Stimulated activated CD8-positive, alpha-beta memory T cell treated with anti-CD3 and anti-CD28 coated beads, Interleukin-4, amount 100 ng/mL, for 1 hour (primary cell): ENCODE measurements at regions not wholly inside any gene's neighbourhood (a gene's known extent, or its start where the extent isn't known, plus 50 kb on each side); places are given as distances from the start of the nearest gene placed in this dataset.

ENCODE experiments used
- DNase-seq, 2 donors: peaks; one replicate each; pipeline ENCODE4 v3.0.0-alpha.2; 2020; ENCODE audit warnings: low read depth in 2 of 2, low spot score in 1 of 2

DNA sequence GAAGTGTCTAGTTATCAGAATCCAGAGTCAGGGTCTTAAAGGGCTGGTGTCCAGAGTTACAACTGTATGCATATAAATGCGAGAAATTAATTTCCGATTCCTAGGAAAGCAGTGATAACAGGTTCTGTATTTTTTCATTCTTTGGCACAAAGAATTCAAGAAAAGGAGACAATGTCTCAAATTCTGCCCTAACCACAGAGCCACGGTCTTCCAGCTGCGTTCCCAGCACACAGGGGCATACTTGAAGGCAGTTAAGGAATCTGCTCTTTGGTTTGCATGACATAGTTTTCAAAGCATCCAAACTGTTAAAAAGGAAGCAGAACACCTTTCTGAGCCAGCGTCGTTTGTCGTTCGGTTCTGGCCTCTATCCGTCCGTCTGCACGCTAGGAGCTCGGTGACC lies 416.9 kb upstream of the MKI67 start:
- DNase-seq, result no peak

DNA sequence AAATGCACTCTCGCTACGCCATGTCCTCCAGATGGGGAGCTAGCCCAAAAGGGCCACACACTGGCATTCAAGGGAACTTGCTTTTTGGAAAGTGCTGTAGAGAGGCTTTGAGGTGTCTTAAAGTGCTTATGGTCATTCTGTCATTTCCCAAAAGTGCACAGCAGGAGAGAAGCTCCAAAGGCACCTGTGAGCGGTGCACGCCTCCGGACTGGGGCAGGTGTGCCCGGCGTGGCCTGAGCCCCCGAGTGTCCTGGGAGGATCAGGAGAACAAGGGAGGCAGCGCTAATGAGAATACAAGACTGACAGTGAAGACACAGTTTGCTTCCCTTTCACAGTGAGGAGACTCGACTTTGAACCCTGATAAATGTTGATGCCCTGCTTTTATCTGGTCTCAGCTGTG lies 419.0 kb upstream of the MKI67 start:
- DNase-seq, result no peak

DNA sequence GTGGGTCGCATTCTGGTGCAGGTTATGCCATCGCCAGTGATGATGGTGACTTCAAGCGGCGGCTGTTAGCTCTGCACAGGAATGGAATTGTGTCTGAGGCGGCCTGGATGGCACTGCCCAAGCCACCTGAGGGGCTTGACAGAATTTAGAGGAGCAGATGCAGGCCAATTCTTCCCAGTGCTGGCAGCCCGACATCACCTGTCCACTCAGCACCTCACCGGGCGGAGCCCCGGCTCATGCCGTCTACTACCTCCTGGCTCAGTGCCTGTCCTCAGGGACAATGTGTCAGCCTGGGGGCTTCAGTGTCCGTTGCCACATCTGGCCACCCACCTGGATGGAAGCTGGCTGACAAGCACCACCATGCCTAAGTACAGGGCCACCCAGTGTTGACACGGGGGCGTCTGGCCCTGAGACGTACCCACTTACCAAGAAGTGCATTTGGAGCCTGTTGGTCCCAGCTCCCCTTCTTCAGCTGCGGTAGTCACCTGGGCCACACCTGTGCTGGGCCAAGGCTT lies 420.5 kb upstream of the MKI67 start:
- no peak for DNase-seq

DNA sequence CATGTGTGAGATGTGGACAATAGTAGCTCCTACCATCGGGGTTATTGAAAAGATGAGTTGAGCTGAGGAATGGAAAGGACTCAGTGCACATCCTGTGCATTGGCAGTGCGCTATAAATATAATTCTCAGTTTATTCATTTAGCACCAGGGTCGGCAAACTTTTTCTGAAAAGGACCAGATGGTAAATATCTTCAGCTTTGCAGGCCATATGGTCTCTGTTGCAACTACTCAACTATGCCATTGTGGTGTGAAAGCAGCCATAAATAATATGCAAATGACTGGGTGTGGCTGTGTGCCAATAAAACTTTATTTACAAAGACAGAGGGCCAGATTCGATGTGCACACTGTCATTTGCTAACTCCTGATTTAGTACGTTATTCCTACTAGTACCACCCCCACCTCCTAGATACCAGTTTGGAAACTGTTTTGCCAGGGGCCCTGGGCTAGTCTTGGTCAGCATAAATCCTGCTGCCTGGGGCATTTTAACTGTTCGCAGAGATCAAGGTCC lies 422.9 kb upstream of the MKI67 start:
- DNase-seq, result no peak

DNA sequence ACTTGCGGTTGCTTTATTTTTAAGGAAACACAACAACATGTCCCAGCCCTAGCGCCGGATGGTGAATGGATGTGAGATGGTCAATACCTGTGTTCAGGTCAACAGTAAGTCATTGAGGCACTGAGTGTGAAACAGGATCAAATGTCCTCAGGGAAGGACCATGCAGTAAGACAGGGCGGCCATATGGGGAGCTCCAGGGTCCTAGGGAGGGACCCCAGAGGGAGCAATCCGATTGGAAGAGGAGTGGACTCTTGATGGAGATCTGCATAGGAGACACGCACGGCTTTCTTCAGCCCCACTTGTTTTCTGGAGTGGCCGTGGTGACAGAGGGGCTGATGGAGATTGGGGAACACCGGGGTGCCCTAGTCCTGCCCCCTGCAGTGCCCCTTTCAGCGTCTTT lies 423.8 kb upstream of the MKI67 start:
- DNase-seq, result no peak

DNA sequence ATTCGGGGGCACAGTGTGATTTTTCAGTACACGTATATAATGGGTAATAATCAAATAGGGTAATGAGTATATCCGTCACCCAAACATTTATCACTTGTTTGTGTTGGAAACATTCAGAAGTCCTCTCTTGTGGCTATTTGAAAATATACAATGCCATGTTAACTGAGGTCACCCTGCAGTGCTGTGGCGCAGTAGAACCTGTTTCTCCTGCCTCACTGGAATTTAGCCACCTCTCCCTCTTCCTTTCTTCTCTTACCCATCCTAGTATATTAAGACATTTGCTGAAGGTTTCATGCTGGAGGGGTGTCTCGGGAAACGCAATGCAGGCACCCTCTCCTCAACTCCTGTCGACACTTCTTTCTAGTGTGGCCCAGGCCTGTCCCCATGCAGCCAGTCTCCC lies 425.3 kb upstream of the MKI67 start:
- DNase-seq, result no peak

DNA sequence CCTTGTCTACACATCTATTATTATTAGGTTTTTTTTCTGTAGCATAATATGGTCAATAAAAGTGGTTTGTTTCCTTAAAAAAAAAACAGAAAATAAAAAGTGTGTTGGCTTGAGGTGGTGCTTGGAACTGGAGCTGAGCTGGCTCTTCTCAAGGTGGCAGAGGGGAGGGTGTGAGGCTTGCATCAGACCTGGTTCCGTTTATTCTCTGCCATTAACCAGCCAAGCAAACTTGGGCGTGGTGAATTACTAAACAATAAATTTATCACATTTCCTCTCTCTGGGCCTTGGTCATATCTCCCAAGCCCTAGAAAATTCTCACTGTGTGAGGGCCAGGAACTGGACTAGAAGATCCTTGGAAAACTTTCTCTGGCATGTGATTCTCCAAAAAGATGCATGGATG lies 427.5 kb upstream of the MKI67 start:
- DNase-seq, result no peak

DNA sequence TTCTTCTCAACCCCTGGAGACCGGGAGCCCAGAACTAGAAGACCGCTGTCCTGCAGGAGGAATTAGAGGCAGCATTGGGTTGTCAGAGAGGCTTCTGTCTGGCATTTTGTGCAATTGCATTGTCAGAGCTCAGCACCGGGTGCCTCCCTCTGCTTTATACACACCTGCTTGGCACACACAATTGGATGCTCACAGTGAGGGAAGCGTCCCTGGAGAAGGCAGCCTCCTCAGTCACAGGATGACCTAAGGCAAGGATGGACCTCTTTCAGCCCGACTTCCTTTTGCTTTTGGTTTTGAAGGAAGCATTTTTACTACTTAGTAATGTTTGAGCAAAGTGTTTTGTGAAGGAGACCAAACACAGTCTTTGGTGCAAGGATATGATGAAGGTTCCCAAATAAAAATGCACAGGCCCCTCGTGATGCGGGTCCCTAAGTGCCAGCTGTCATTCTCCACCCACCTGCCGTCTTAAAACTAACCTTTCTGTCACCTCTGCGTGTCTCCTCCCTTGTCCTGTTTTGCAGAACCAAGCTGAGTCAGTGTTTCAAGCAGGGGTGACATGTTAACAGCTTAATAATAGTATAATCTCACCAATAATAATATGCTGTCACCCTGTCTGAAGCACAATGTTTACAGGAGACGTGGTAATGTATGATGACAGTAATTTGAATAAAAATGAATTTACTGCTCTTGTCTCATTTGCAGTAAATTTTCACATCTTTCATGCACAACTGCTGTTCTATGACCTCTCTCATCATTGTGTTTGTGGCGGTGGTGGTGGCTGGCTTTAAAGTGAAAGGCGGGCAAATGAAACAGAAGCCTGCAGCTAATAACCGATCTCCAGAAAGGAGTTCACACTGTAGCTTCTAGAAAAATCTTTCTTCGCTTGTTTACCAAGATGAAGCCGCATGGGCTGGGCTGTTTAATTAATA lies 430.2 kb upstream of the MKI67 start:
- no peak for DNase-seq

DNA sequence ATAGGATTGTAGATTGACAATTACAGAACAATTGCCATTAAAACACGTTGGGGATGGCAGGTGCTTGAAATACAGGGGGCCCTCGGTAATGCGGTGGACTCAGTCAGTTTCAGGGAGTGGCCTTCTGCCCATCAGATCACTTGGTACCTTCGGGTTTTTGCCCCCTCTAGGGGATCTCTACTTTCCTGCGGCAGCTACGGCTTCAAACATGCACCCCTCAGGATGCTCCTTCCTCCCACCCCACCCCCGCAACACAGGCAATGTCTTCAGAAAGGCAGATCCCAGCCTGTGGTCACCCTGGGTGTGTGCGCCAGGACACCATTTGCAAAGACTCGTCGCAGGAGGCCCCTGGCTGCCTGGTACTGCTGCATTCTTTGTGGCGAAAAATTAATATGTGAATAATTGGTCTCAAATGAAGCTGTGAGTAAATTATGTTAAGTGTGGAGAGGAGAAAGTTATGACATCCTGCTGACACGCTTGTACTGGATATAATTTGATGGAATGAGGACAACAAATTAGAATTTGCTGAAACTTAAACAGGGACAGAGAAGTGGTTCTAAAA lies 431.0 kb upstream of the MKI67 start:
- no peak for DNase-seq

DNA sequence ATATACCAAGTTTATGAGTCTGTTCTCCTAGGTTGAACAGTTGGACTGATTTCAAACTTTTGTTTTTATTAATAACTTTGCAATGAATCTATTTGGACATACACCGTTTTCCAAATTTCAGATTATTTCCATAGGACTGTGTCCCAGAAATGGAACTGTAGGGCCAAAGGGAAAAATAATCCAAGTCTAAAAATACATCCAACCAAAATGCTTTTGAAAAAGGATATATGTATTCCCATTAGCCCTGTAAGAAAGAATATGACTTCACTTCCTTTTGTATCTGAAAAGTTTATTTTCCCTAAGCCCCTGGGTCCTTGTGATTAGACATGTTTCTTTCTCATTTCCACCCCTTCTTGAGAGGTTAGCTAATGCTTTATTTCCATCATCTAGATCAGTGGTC lies 434.2 kb upstream of the MKI67 start:
- DNase-seq, result no peak

DNA sequence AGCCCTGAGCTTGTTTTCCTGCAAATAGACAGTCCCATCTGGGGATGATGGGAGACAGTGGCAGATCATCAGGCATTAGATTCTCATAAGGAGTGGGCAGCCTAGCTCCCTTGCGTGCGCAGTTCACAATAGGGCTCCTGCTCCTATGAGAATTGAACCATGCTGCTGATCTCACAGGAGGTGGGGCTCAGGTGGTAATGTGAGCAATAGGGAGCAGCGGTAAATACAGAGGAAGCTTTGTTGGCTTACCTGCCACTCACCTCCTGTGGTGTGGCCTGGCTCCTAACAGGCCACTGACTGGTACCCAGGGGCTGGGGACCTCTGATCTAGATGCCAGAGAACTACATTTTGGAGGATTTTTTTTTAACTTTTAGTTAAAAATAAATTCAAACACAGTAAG lies 434.8 kb upstream of the MKI67 start:
- DNase-seq, result no peak

DNA sequence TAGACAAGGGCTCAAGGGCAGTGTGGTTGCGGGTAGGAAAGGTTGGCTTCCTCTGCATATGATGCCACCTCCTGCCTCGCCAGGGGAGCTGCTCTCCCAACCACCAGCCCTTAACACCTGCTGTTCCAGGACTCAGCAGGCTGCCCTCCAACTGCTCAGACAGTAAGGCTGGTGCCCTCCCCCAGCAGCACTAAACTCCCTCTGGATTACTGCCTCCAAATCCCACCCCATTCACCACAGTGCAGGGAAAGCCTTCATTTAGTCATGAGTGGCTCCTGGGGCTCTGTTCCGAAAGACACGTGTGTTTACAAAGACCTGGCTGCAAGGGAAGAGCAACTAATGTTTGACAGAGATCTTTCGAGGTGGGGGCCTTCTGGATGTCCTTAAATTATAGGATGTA lies 437.2 kb upstream of the MKI67 start:
- no peak for DNase-seq

DNA sequence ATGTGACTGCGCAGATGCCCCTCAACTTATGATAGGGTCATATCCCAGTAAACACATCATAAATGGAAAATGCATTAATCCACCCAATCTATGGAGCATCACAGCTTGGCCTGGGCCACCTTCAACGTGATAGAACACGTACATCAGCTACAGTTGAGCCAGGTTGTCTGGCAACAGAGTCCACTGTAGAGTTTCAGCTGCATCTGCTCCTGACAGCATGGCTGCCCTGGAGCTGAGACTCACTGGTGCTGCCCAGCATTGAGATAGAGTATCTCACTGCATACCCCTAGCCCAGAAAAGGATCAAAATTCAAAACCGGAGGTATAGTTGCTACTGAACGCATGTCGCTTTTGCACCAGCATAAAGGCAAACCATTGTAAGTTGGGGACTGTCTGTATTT lies 437.7 kb upstream of the MKI67 start:
- no peak for DNase-seq

DNA sequence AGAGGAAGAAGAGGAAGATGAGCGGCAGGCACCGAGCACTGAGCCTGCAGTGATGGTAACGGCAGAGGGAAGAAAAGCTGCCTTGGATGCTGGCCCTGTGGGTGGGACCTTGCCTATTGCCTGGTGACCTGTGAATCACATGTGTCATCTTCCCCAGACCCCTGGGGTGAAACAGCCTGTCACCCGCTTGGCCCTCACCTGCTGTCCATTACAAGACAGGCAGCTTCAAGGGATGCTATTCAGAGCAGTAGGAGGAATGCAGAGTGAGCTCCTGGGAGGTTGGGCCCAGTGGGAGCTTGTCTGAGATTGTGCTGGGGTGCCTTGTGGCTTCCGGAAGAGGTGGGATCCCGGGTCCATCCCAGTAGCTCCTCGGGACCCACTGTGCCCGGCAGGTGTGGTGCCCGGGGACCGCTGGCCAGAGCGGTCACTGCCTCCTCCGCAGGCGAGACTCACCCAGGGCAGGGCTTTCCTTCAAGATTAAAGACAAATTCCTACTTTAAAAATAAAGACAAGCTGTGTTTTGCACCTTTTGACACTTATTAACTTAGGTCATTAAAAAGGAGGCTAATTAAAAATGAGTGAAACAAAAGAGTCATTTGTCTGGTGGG lies 440.2 kb upstream of the MKI67 start:
- DNase-seq, result no peak

DNA sequence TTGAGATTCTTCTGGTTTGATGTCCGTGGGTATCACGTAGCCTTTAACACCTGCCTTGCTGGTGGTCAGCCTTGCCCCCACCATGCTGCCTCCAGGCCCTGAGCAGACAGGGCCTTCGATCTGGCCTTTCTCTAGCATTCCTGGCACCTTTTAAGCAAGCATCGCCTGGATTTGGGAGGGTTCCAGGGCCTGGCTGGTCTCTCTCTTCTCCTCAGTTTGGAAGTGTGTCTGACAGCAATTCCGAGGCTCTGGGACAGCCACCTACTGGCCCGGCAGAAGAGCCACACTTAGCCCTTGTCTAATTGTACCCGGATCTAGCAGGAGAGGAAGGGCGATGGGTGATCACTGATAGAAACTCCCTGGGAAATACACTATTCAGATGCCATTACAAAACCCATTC lies 441.3 kb upstream of the MKI67 start:
- no peak for DNase-seq

DNA sequence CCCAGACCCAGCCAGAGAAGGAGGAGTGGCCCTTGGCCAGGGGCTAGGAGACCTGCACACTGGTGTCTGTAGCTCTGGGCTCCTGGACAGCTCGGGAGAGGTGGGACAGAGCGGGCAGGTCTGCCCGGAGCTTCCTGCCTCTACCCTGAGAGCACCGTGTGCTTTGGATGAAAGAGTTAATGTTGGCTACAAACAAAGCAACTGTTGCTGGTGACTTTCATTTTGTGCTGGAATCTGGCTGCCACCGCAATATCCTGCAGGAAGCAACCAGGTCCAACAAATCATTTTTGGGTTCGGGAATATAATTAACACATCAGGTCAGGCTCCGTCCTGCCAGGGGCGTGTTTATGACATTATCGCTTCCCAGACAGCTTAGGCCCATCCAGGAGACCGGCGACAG lies 441.8 kb upstream of the MKI67 start:
- no peak for DNase-seq

DNA sequence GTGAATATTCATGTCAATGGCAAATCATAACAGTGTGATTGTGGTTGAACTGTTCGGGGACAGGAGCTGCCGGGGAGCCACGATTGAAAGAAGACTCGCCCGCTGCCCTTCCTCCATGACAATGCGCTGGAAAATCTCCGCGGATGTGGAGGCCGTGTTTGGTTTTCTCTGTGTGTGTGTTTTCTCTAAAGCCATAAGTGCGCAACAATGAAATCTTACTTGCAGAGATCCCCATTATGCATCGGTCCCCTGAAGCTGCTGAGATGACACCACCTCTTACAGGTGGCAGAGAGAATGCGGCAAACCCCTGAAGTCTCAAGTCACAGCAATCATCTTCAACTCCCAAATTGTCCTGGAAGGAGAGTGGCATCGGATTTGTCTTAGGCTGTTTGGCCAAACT lies 442.3 kb upstream of the MKI67 start:
- no peak for DNase-seq

DNA sequence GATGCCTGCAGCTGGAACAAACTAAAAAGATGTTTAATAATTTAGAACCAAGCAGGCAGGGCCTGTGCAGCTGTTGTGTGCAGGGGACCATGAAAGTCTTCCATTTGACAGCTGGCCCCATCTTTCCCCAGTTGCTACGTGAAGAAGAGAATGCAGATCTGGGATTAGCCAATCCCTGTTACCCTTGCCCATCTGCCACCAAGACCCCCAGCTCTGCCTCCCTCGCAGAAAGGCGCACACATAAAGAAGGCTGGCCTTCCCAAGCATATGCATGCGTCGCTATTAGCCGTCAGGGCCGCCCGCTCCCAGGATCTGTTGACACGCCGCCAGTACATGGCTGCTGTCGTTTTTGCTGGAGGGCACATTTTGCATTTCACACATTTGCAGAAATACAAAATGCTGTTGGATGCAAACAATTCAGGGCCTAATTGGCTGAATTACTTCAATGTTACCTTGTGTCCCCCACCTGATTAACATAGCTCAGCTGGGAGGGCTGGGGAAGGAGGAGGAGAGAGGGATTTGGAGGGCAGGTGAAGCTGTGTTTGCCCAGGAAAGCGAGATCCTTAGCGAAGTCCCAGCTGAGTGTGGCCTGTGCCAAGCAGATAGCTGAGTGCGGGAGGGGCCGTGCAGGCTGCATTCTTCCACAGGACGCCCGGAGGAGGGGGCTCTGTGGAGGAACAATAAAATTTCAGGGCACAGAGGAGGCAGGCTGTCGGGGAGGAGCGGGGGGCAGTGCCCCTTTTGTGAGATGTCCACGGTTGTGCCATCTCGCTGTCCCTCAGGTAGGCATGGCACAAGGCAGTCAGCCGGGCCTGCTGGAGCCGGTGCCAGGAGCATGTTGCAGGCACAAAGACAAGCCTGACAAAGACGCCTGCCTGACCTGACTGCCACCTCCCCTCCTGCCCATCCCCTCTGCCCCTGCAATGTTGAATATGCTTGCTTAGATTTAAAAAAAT lies 443.0 kb upstream of the MKI67 start:
- DNase-seq, result no peak

DNA sequence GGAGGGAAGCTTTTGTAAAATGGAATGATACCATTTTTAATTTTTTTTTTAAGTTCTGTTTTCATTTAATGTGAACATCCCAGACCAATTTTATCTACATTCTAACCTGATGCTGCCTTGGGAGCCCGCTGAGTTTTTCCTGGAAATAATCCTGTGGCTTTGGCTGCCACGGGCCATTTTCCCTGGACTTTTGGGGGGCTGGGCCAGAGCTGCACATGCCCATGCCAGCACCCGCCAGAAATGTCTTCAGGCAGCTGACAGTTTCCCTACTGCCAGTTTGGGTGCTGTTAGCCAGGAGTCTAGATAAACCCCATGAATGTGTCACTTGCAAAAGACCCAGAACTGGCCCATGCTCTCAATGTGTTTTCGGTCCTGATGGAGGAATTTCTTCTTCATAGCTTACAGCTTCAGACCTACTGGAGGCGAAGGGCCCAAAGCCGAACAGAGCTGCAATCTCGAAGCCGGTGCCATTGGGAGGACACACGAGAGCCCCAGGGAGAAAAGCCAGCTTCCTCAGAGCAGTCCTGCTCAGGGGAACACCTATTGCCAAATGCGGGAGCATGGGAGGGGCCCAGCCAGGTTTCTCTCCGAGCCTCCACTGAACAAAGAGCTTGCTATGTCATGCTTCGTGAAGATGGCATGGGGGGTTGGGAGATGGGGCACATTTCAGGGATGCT lies 444.2 kb upstream of the MKI67 start:
- no peak for DNase-seq

DNA sequence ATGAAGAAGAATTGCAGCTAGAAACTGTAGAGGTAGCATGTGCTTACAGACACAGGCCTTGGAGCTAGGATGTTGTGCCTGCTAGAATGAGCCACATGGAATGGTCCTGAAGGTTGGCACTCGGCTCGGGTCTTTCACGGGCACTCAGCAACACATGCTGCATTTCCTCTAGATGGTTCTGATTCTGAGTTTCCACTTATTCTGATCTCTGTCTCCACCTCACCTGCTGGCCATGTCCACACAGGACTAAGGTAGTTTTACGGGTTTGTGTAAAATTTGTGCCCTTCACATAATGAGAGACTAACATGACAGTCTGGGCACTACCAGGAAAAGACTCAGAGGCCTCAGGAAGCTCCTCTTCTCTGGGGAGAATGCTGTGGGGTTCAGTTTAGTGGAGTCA lies 444.8 kb upstream of the MKI67 start:
- DNase-seq, result no peak
